ENCODE measurements at regions not wholly inside any gene's neighbourhood (a gene's known extent, or its start where the extent isn't known, plus 50 kb on each side); places are given as distances from the start of the nearest gene placed in this dataset.

- TF ChIP-seq CTCF (IDR thresholded peaks at IDR 0.05; ENCODE audit: control extremely low read depth, extremely low read depth, low read depth, missing control alignments), result no peak
- no peak for DNase-seq (ENCODE audit: extremely low spot score)
- ChIA-PET POLR2A (no interaction called here), CTCF (no interaction called here)
These were observed 244.3 kb upstream of the SHH start for GRCh38 chr7:156056534-156056933.

GRCh38 chr7:156055206-156055822, 243.1 kb upstream of the SHH start:
- no peak for DNase-seq (ENCODE audit: extremely low spot score)
- no peak for TF ChIP-seq CTCF (IDR thresholded peaks at IDR 0.05; ENCODE audit: control extremely low read depth, extremely low read depth, low read depth, missing control alignments)
- ChIA-PET POLR2A (no interaction called here), CTCF (no interaction called here)

GRCh38 chr7:156051884-156052283, 239.6 kb upstream of the SHH start:
- ChIA-PET CTCF (no interaction called here), POLR2A (no interaction called here)
- no peak for TF ChIP-seq CTCF (IDR thresholded peaks at IDR 0.05; ENCODE audit: control extremely low read depth, extremely low read depth, low read depth, missing control alignments)
- no peak for DNase-seq (ENCODE audit: extremely low spot score)

- ChIA-PET CTCF (interaction anchor here (1.3 kb wide), 1 partner anchor 32 kb away, joined by 3 read pairs; no protein-coding TSS in a partner anchor), POLR2A (no interaction called here)
These were observed 238.6 kb upstream of the SHH start for GRCh38 chr7:156050636-156051569.

GRCh38 chr7:156049366-156049765, 237.1 kb upstream of the SHH start:
- ChIA-PET POLR2A (no interaction called here), CTCF (interaction anchor here (1.3 kb wide), 1 partner anchor 34 kb away, joined by 3 read pairs; no protein-coding TSS in a partner anchor)
- TF ChIP-seq CTCF (IDR thresholded peaks at IDR 0.05; ENCODE audit: control extremely low read depth, extremely low read depth, low read depth, missing control alignments), result no peak
- no peak for DNase-seq (ENCODE audit: extremely low spot score)

More at GRCh38 chr7:156050636-156051569, 238.6 kb upstream of the SHH start:
- TF ChIP-seq CTCF (IDR thresholded peaks at IDR 0.05; ENCODE audit: control extremely low read depth, extremely low read depth, low read depth, missing control alignments), result no peak
- no peak for DNase-seq (ENCODE audit: extremely low spot score)

- TF ChIP-seq CTCF (IDR thresholded peaks at IDR 0.05; ENCODE audit: control extremely low read depth, extremely low read depth, low read depth, missing control alignments), result no peak
- ChIA-PET POLR2A (no interaction called here), CTCF (no interaction called here)
- DNase-seq (ENCODE audit: extremely low spot score), result no peak
These were observed 233.8 kb upstream of the SHH start for GRCh38 chr7:156046031-156046560.
